Ovary (tissue), 3 donors: ENCODE measurements at regions not wholly inside any gene's neighbourhood (a gene's known extent, or its start where the extent isn't known, plus 50 kb on each side); places are given as distances from the start of the nearest gene placed in this dataset.

ENCODE experiments used
- CTCF ChIP-seq, 3 donors: fragments of 450-650 bp in 2 of 3; fragments of 200-600 bp in 1 of 3; IDR thresholded peaks; one replicate each; pipeline versions ENCODE4 v1.5.1 to v1.8.0; 2016 to 2022; ENCODE audit warnings: antibody characterized with exemption in 3 of 3, mild to moderate bottlenecking in 1 of 3
- POLR2A ChIP-seq: fragments of 450-650 bp; IDR thresholded peaks from one replicate; pipeline ENCODE4 v1.6.1; 2017; ENCODE audit warnings: antibody characterized with exemption, mild to moderate bottlenecking, moderate library complexity
- donor health status: DM: no; HTN: no; CAD: no.

GRCh38 chr3:71846185-71846584 lies 61.2 kb upstream of the PROK2 start:
- TF ChIP-seq CTCF (IDR thresholded peaks at IDR 0.05) = no peak
- TF ChIP-seq POLR2A = no peak
